Endothelial cell (in vitro differentiated cells): ENCODE measurements at regions not wholly inside any gene's neighbourhood (a gene's known extent, or its start where the extent isn't known, plus 50 kb on each side); places are given as distances from the start of the nearest gene placed in this dataset.

Experiments
- DNase-seq: peaks from one replicate; pipeline ENCODE4 v3.0.0; 2021; ENCODE audit warnings: low spot score
- H3K27ac Mint-ChIP-seq: one replicate; pipeline ENCODE4 v1.8.0; 2021; ENCODE audit warnings: mixed read lengths, inconsistent platforms; ENCODE audit not compliant: unreplicated experiment
- H3K27me3 Mint-ChIP-seq: one replicate; pipeline ENCODE4 v1.8.0; 2021; ENCODE audit warnings: mild to moderate bottlenecking, moderate library complexity, mixed read lengths, inconsistent platforms; ENCODE audit not compliant: unreplicated experiment
- H3K36me3 Mint-ChIP-seq: one replicate; pipeline ENCODE4 v1.8.0; 2021; ENCODE audit warnings: mild to moderate bottlenecking, low read depth, mixed read lengths, inconsistent platforms; ENCODE audit not compliant: unreplicated experiment
- H3K4me1 Mint-ChIP-seq: one replicate; pipeline ENCODE4 v1.8.0; 2021; ENCODE audit warnings: mild to moderate bottlenecking, mixed read lengths, inconsistent platforms; ENCODE audit not compliant: unreplicated experiment
- H3K4me3 Mint-ChIP-seq: one replicate; pipeline ENCODE4 v1.8.0; 2021; ENCODE audit warnings: mild to moderate bottlenecking, mixed read lengths, inconsistent platforms; ENCODE audit not compliant: unreplicated experiment
- H3K9me3 Mint-ChIP-seq: one replicate; pipeline ENCODE4 v1.8.0; 2021; ENCODE audit warnings: mixed read lengths, inconsistent platforms; ENCODE audit not compliant: unreplicated experiment
- CTCF ChIP-seq: fragments of 200-600 bp; sonication (generic); IDR thresholded peaks from one replicate; pipeline ENCODE4 v1.5.0; 2021; ENCODE audit warnings: antibody characterized with exemption; ENCODE audit not compliant: unreplicated experiment

- no peaks in the 10 kb centered on the region for H3K36me3 Mint-ChIP-seq
- H3K27ac Mint-ChIP-seq: no peak overlapping the region
- DNase-seq: no peak
- no peaks in the 10 kb centered on the region for H3K9me3 Mint-ChIP-seq
- no peaks in the 10 kb centered on the region for H3K4me1 Mint-ChIP-seq
- no peak overlapping the region for H3K4me3 Mint-ChIP-seq
- no peaks in the 10 kb centered on the region for H3K27me3 Mint-ChIP-seq
- no peak for TF ChIP-seq CTCF
Measured at GRCh38 chr15:95519887-95520286, 810.6 kb upstream of the NR2F2 start.

GRCh38 chr15:95520511-95520910, 810.0 kb upstream of the NR2F2 start:
- Mint-ChIP-seq H3K27me3 (no peaks in the 10 kb centered on the region), H3K9me3 (no peaks in the 10 kb centered on the region), H3K4me3 (no peak overlapping the region), H3K27ac (no peak overlapping the region), H3K4me1 (no peaks in the 10 kb centered on the region), H3K36me3 (no peaks in the 10 kb centered on the region)
- no peak for TF ChIP-seq CTCF
- DNase-seq: no peak

GRCh38 chr15:95520922-95521321, 809.6 kb upstream of the NR2F2 start:
- Mint-ChIP-seq H3K4me3 (no peak overlapping the region), H3K27me3 (no peaks in the 10 kb centered on the region), H3K36me3 (no peaks in the 10 kb centered on the region), H3K9me3 (no peaks in the 10 kb centered on the region), H3K4me1 (no peaks in the 10 kb centered on the region), H3K27ac (no peak overlapping the region)
- TF ChIP-seq CTCF: no peak
- no peak for DNase-seq

GRCh38 chr15:95522533-95522932, 808.0 kb upstream of the NR2F2 start:
- DNase-seq: no peak
- Mint-ChIP-seq H3K4me1 (no peaks in the 10 kb centered on the region), H3K36me3 (no peaks in the 10 kb centered on the region)

GRCh38 chr15:95528920-95529319, 801.6 kb upstream of the NR2F2 start:
- Mint-ChIP-seq H3K9me3 (no peaks in the 10 kb centered on the region), H3K27ac (no peak overlapping the region), H3K36me3 (no peaks in the 10 kb centered on the region), H3K4me1 (no peaks in the 10 kb centered on the region), H3K27me3 (no peaks in the 10 kb centered on the region), H3K4me3 (no peak overlapping the region)
- TF ChIP-seq CTCF: no peak
- DNase-seq: no peak

More at GRCh38 chr15:95522533-95522932, 808.0 kb upstream of the NR2F2 start:
- Mint-ChIP-seq H3K4me3 (no peak overlapping the region), H3K9me3 (no peaks in the 10 kb centered on the region), H3K27me3 (no peaks in the 10 kb centered on the region), H3K27ac (no peak overlapping the region)
- no peak for TF ChIP-seq CTCF
